ENCODE measurements at regions not wholly inside any gene's neighbourhood (a gene's known extent, or its start where the extent isn't known, plus 50 kb on each side); places are given as distances from the start of the nearest gene placed in this dataset.

DNA sequence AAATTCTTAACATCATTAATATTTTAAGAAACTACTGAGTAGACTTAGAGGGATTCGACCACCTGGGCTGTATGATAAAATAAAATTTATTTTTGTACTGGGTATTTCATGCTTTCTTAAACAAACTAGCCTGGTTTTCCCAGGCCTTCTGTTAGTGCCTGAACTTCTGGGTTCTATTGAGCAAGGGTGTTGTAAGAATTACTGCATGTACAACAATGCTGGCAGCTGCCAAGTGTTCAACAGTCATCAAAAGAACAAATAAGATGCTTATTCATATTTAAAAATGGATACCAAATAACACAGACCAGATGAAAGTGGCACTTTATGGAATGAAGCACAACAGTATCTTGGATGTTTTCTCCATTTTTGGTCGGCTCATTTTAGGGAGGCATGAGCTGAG is 123.2 kb upstream of the FBXL7 start:
- TF ChIP-seq, protein P1, sequence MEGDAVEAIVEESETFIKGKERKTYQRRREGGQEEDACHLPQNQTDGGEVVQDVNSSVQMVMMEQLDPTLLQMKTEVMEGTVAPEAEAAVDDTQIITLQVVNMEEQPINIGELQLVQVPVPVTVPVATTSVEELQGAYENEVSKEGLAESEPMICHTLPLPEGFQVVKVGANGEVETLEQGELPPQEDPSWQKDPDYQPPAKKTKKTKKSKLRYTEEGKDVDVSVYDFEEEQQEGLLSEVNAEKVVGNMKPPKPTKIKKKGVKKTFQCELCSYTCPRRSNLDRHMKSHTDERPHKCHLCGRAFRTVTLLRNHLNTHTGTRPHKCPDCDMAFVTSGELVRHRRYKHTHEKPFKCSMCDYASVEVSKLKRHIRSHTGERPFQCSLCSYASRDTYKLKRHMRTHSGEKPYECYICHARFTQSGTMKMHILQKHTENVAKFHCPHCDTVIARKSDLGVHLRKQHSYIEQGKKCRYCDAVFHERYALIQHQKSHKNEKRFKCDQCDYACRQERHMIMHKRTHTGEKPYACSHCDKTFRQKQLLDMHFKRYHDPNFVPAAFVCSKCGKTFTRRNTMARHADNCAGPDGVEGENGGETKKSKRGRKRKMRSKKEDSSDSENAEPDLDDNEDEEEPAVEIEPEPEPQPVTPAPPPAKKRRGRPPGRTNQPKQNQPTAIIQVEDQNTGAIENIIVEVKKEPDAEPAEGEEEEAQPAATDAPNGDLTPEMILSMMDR (IDR thresholded peaks at IDR 0.05): no peak
- TF ChIP-seq, protein P2, sequence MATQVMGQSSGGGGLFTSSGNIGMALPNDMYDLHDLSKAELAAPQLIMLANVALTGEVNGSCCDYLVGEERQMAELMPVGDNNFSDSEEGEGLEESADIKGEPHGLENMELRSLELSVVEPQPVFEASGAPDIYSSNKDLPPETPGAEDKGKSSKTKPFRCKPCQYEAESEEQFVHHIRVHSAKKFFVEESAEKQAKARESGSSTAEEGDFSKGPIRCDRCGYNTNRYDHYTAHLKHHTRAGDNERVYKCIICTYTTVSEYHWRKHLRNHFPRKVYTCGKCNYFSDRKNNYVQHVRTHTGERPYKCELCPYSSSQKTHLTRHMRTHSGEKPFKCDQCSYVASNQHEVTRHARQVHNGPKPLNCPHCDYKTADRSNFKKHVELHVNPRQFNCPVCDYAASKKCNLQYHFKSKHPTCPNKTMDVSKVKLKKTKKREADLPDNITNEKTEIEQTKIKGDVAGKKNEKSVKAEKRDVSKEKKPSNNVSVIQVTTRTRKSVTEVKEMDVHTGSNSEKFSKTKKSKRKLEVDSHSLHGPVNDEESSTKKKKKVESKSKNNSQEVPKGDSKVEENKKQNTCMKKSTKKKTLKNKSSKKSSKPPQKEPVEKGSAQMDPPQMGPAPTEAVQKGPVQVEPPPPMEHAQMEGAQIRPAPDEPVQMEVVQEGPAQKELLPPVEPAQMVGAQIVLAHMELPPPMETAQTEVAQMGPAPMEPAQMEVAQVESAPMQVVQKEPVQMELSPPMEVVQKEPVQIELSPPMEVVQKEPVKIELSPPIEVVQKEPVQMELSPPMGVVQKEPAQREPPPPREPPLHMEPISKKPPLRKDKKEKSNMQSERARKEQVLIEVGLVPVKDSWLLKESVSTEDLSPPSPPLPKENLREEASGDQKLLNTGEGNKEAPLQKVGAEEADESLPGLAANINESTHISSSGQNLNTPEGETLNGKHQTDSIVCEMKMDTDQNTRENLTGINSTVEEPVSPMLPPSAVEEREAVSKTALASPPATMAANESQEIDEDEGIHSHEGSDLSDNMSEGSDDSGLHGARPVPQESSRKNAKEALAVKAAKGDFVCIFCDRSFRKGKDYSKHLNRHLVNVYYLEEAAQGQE (IDR thresholded peaks at IDR 0.05; ENCODE audit: low read depth, low read length): no peak
- TF ChIP-seq YY1 (IDR thresholded peaks at IDR 0.05; ENCODE audit: low read depth): no peak
- no peak for TF ChIP-seq FOXM1 (IDR thresholded peaks at IDR 0.05; ENCODE audit: low read depth)
- no peak for TF ChIP-seq SMC3 (IDR thresholded peaks at IDR 0.05; ENCODE audit: low read depth, low read length)
- no peak for TF ChIP-seq POLR2AphosphoS5 (IDR thresholded peaks at IDR 0.05; ENCODE audit: low read depth, low read length)
- no peak for TF ChIP-seq RFX5 (IDR thresholded peaks at IDR 0.05; ENCODE audit: low read length)
- TF ChIP-seq, protein P3, sequence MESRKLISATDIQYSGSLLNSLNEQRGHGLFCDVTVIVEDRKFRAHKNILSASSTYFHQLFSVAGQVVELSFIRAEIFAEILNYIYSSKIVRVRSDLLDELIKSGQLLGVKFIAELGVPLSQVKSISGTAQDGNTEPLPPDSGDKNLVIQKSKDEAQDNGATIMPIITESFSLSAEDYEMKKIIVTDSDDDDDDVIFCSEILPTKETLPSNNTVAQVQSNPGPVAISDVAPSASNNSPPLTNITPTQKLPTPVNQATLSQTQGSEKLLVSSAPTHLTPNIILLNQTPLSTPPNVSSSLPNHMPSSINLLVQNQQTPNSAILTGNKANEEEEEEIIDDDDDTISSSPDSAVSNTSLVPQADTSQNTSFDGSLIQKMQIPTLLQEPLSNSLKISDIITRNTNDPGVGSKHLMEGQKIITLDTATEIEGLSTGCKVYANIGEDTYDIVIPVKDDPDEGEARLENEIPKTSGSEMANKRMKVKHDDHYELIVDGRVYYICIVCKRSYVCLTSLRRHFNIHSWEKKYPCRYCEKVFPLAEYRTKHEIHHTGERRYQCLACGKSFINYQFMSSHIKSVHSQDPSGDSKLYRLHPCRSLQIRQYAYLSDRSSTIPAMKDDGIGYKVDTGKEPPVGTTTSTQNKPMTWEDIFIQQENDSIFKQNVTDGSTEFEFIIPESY (IDR thresholded peaks at IDR 0.05; ENCODE audit: borderline replicate concordance, low read depth): no peak

All from SK-N-SH (cell line).